K562 (cell line): ENCODE measurements at regions not wholly inside any gene's neighbourhood (a gene's known extent, or its start where the extent isn't known, plus 50 kb on each side); places are given as distances from the start of the nearest gene placed in this dataset.

Source experiments
- ATAC-seq: fragments of 200-7000 bp; cut with Tn5 transposase; 3 replicates; pipeline ENCODE4 v1.9.1; 2020; ENCODE audit warnings: moderate library complexity
- BruUV-seq: library from RNA; stranded (reverse); fragments of 400-500 nt; replicated peaks from 2 replicates; lab custom pipeline; 2021; lab: Mats Ljungman, UMichigan
- CTCF ChIA-PET: fragments of 300-600 bp; formaldehyde crosslinking; extraction: SDS; loops from one replicate; lab custom pipeline; 2021; ENCODE audit warnings: low intra/inter-chr PET ratio; lab: Yijun Ruan, JAX
- POLR2A ChIA-PET: fragments of 300-600, 350-650 bp; sonication (Branson Sonifier 250); formaldehyde crosslinking; extraction: SDS; loops from one replicate; lab custom pipeline; 2021; ENCODE audit warnings: antibody characterized with exemption, inconsistent platforms; lab: Yijun Ruan, JAX
- DNase-seq, 4 experiments: peaks; one replicate each; pipeline versions ENCODE4 v3.0.0 to v3.0.0-alpha.2; 2011 to 2018; ENCODE audit warnings: low spot score in 3 of 4, mixed read lengths in 3 of 4; ENCODE audit errors: extremely low read depth in 1 of 4
- FAIRE-seq: peaks from 2 replicates; lab custom pipeline; 2011; peaks lifted over from hg19 to GRCh38; lab: Jason Lieb, UNC
- H2AFZ ChIP-seq: 2 replicates; pipeline ENCODE4 v1.6.0; 2011; ENCODE audit warnings: low read depth, low read length, control low read depth, inconsistent platforms
- H3K27ac ChIP-seq: fragments of 200-600 bp; 3 replicates; pipeline ENCODE4 v1.8.0; 2011; ENCODE audit warnings: low read depth, mild to moderate bottlenecking, control low read depth, inconsistent platforms, low read length, moderate library complexity, mixed read lengths; ENCODE audit errors: extremely low read depth
- H3K27me3 ChIP-seq, 2 experiments: fragments of 300-600 bp in 1 of 2; 2 replicates in 1 of 2; 3 replicates in 1 of 2; pipeline versions ENCODE4 v1.6.0 to v1.8.0; 2011; ENCODE audit warnings: inconsistent platforms in 2 of 2, low read length in 2 of 2, mild to moderate bottlenecking in 1 of 2, mixed read lengths in 1 of 2, moderate library complexity in 1 of 2; ENCODE audit not compliant: control insufficient read depth in 2 of 2, insufficient read depth in 2 of 2
- H3K36me3 ChIP-seq: fragments of 300-600 bp; 3 replicates; pipeline ENCODE4 v1.8.0; 2011; ENCODE audit warnings: mild to moderate bottlenecking, low read length, inconsistent platforms; ENCODE audit not compliant: control insufficient read depth, insufficient read depth
- H3K4me1 ChIP-seq, 2 experiments: fragments of 200-600 bp in 1 of 2; replicated peaks in 1 of 2; 2 replicates in 1 of 2; 3 replicates in 1 of 2; pipeline versions ENCODE4 v1.5.1 to v1.8.0; 2011; ENCODE audit warnings: inconsistent platforms in 2 of 2, low read length in 2 of 2, mild to moderate bottlenecking in 1 of 2, mixed read lengths in 1 of 2, moderate library complexity in 1 of 2; ENCODE audit not compliant: control insufficient read depth in 2 of 2, insufficient read depth in 2 of 2
- H3K4me2 ChIP-seq: 2 replicates; pipeline ENCODE4 v1.6.1; 2011; ENCODE audit warnings: low read length, control low read depth, inconsistent platforms, mixed read lengths; ENCODE audit not compliant: insufficient read depth
- H3K4me3 ChIP-seq: fragments of 200-600 bp; sonication (generic), shearing (Covaris generic); 2 replicates; pipeline ENCODE4 v1.5.1; 2016; ENCODE audit warnings: control low read depth, inconsistent platforms
- H3K79me2 ChIP-seq: fragments of 200-600 bp; 3 replicates; pipeline ENCODE4 v1.8.0; 2011; ENCODE audit warnings: low read length, inconsistent platforms; ENCODE audit not compliant: control insufficient read depth, insufficient read depth
- H3K9ac ChIP-seq, 2 experiments: 2 replicates each; pipeline versions ENCODE4 v1.6.0 to v1.6.1; 2011; ENCODE audit warnings: low read depth in 2 of 2, low read length in 2 of 2, control low read depth in 1 of 2, inconsistent platforms in 1 of 2, mild to moderate bottlenecking in 1 of 2, mixed read lengths in 1 of 2; ENCODE audit not compliant: insufficient read depth in 1 of 2
- H3K9me1 ChIP-seq: one replicate; pipeline ENCODE4 v1.6.0; 2011; ENCODE audit warnings: inconsistent platforms, mild to moderate bottlenecking, low read length, moderate library complexity; ENCODE audit not compliant: control insufficient read depth, insufficient read depth
- H3K9me3 ChIP-seq: replicated peaks from 2 replicates; pipeline ENCODE4 v1.5.1; 2011; ENCODE audit warnings: low read depth, low read length, inconsistent platforms; ENCODE audit not compliant: control insufficient read depth, insufficient read depth
- H4K20me1 ChIP-seq: replicated peaks from 2 replicates; pipeline ENCODE4 v1.6.1; 2011; ENCODE audit warnings: low read length, inconsistent platforms, mixed read lengths; ENCODE audit not compliant: control insufficient read depth, insufficient read depth
- DIDO1 ChIP-seq: fragments of 450-650 bp; IDR thresholded peaks from 2 replicates; pipeline ENCODE4 v1.6.1; 2016; ENCODE audit warnings: low read depth, missing biosample characterization, missing genetic modification characterization
- EP300 ChIP-seq: IDR thresholded peaks from 2 replicates; pipeline ENCODE4 v1.6.1; 2012; ENCODE audit warnings: low read length, improper control_type of control experiment
- GTF2B ChIP-seq: IDR thresholded peaks from 2 replicates; pipeline ENCODE4 v1.6.1; 2011; ENCODE audit not compliant: insufficient read length; ENCODE audit errors: extremely low read depth
- HDGF ChIP-seq: fragments of 450-650 bp; IDR thresholded peaks from 2 replicates; pipeline ENCODE4 v1.6.1; 2016
- KAT7 ChIP-seq: sonication (generic); formaldehyde crosslinking; IDR thresholded peaks from 2 replicates; pipeline ENCODE4 v1.8.0; 2022; ENCODE audit warnings: missing genetic modification reagents, mild to moderate bottlenecking, borderline replicate concordance
- POLR2AphosphoS2 ChIP-seq: IDR thresholded peaks from 2 replicates; pipeline ENCODE4 v1.6.1; 2012; ENCODE audit warnings: low read length, improper control_type of control experiment
- POLR3A ChIP-seq: IDR thresholded peaks from 2 replicates; pipeline ENCODE4 v1.6.1; 2011; ENCODE audit warnings: borderline replicate concordance, mild to moderate bottlenecking, moderate library complexity; ENCODE audit not compliant: insufficient read length, insufficient read depth; ENCODE audit errors: extremely low read depth
- SAFB2 ChIP-seq: fragments of 200-400 bp; formaldehyde crosslinking; IDR thresholded peaks from 2 replicates; pipeline ENCODE4 v1.6.1; 2018; ENCODE audit warnings: borderline replicate concordance, low read length, low read depth, moderate library complexity; ENCODE audit not compliant: severe bottlenecking
- SIX5 ChIP-seq, 2 experiments: IDR thresholded peaks; 2 replicates each; pipeline ENCODE4 v1.6.1; 2011; ENCODE audit warnings: low read length in 2 of 2, borderline replicate concordance in 1 of 2, low read depth in 1 of 2, mild to moderate bottlenecking in 1 of 2, moderate library complexity in 1 of 2; ENCODE audit not compliant: insufficient read depth in 1 of 2
- XRCC3 ChIP-seq: fragments of 450-650 bp; IDR thresholded peaks from 2 replicates; pipeline ENCODE4 v1.6.1; 2017; ENCODE audit warnings: mild to moderate bottlenecking, moderate library complexity
- ZBTB9 ChIP-seq: fragments of 450-650 bp; formaldehyde crosslinking; IDR thresholded peaks from 2 replicates; pipeline ENCODE4 v1.4.0; 2020; ENCODE audit warnings: mild to moderate bottlenecking, moderate library complexity
- ZNF316 ChIP-seq: fragments of 450-650 bp; IDR thresholded peaks from 2 replicates; pipeline ENCODE4 v1.6.1; 2016
- ZNF318 ChIP-seq, 2 experiments: fragments of 450-650 bp; IDR thresholded peaks; 2 replicates each; pipeline ENCODE4 v1.6.1; 2016; ENCODE audit warnings: mild to moderate bottlenecking in 2 of 2, borderline replicate concordance in 1 of 2, low read depth in 1 of 2, moderate library complexity in 1 of 2
- ZNF584 ChIP-seq: fragments of 200-800 bp; sonication (Bioruptor generic); IDR thresholded peaks from 2 replicates; pipeline ENCODE4 v1.6.1; 2016; ENCODE audit warnings: low read depth, mild to moderate bottlenecking, missing genetic modification characterization, missing compliant biosample characterization
- in situ Hi-C: fragments of 300-500 bp; cut with MboI; formaldehyde crosslinking; loops from 4 replicates; pipeline ENCODE4 v1.15.0; 2018; ENCODE audit warnings: inconsistent platforms, mixed read lengths
- intact Hi-C: fragments of 100-400 bp; cut with micrococcal nuclease; formaldehyde crosslinking; loops from 2 replicates; pipeline ENCODE4 v1.14.2; 2022

- Histone ChIP-seq H3K79me2 (no peaks in the 10 kb centered on the region), H3K36me3 (no peaks in the 10 kb centered on the region), H3K4me1 (no peaks in the 10 kb centered on the region), H3K9me3 (peaks cover 1% of the 10 kb centered on the region; the same call in 1 of the 2 replicates), H3K9ac (no peak overlapping the region), H3K27ac (no peak overlapping the region), H3K4me2 (no peak overlapping the region), H2AFZ (no peak overlapping the region), H4K20me1 (no peaks in the 10 kb centered on the region), H3K27me3 (no peaks in the 10 kb centered on the region), H3K9me1 (no peaks in the 10 kb centered on the region)
- no TSS peak for BruUV-seq
- no peak for ATAC-seq
- in situ Hi-C loops: no loop called here
- DNase-seq: no peak
- FAIRE-seq: no peak
- TF ChIP-seq SAFB2 (no peak), ZNF584 (no peak), KAT7 (no peak), POLR3A (no peak), EP300 (no peak), ZNF316 (no peak), HDGF (no peak), POLR2AphosphoS2 (no peak), ZNF318 (IDR thresholded peaks at IDR 0.05; ENCODE audit: borderline replicate concordance in 1 of 2, low read depth in 1 of 2) (no peak), XRCC3 (no peak), SIX5 (IDR thresholded peaks at IDR 0.05; ENCODE audit: borderline replicate concordance in 1 of 2, insufficient read depth in 1 of 2, low read depth in 1 of 2, low read length in 2 of 2) (no peak), GTF2B (no peak), ZBTB9 (no peak), DIDO1 (no peak)
- TF ChIP-seq, all 486 proteins: peak for 0
- POLR2A ChIA-PET: no interaction called here
- CTCF ChIA-PET: no interaction called here
- intact Hi-C loops: no loop called here
- no peak overlapping the region for H3K4me3 ChIP-seq
These were observed 480.0 kb downstream of the NR2F1-AS1 start for GRCh38 chr5:93100976-93101375.
